Adrenal gland (tissue), 9 donors: ENCODE measurements at regions not wholly inside any gene's neighbourhood (a gene's known extent, or its start where the extent isn't known, plus 50 kb on each side); places are given as distances from the start of the nearest gene placed in this dataset.

Experiments
- DNase-seq, 7 donors: peaks; one replicate each; pipeline ENCODE4 v3.0.0-alpha.2; 2019 to 2020
- H3K27ac ChIP-seq, 5 donors: fragments of 200-600 bp; sonication (generic) in 4 of 5; 1 replicate in 3 of 5; 2 replicates in 2 of 5; pipeline versions ENCODE4 v1.5.1 to v1.8.0; 2016 to 2020; ENCODE audit warnings: mild to moderate bottlenecking in 1 of 5
- H3K27me3 ChIP-seq: fragments of 200-600 bp; 2 replicates; pipeline ENCODE4 v1.8.0; 2021
- H3K36me3 ChIP-seq, 2 donors: fragments of 200-600 bp; replicated peaks in 1 of 2; 1 replicate in 1 of 2; 2 replicates in 1 of 2; pipeline versions ENCODE4 v1.5.1 to v1.8.0; 2018 to 2022
- H3K4me1 ChIP-seq, 2 donors: fragments of 200-600 bp; replicated peaks in 1 of 2; 1 replicate in 1 of 2; 2 replicates in 1 of 2; pipeline versions ENCODE4 v1.5.1 to v1.8.0; 2018 to 2021
- H3K4me3 ChIP-seq, 4 donors: fragments of 200-600 bp; sonication (generic) in 3 of 4; one replicate each; pipeline ENCODE4 v1.5.1; 2016 to 2018
- H3K9me3 ChIP-seq, 3 donors: fragments of 200-600 bp; sonication (generic) in 1 of 3; replicated peaks in 1 of 3; 1 replicate in 2 of 3; 2 replicates in 1 of 3; pipeline versions ENCODE4 v1.5.1 to v1.8.0; 2016 to 2021
- POLR2A ChIP-seq, 2 donors: fragments of 450-650 bp; IDR thresholded peaks; one replicate each; pipeline ENCODE4 v1.6.1; 2017; ENCODE audit warnings: antibody characterized with exemption in 2 of 2, mild to moderate bottlenecking in 2 of 2, moderate library complexity in 1 of 2
- WGBS, 4 donors: extraction: QIAGEN DNeasy Blood & Tissue Kit in 2 of 4; methylation state at CpG; one replicate each; pipeline versions ENCODE4 v1.1.5 to v1.1.7; 2013 to 2017; 5-methylcytosine and 5-hydroxymethylcytosine counted together
- intact Hi-C, 2 donors: fragments of 100-400 bp; cut with DNase I; formaldehyde crosslinking; loops; one replicate each; pipeline versions ENCODE4 v1.14.1 to v1.15.0; 2022 to 2023
- TF ChIP-seq, protein P1 (sequence below), 6 experiments: fragments of 450-650 bp in 4 of 6; fragments of 200-600 bp in 2 of 6; sonication (generic) in 1 of 6; IDR thresholded peaks; 1 replicate in 5 of 6; 2 replicates in 1 of 6; pipeline versions ENCODE4 v1.5.1 to v1.8.0; 2016 to 2021; ENCODE audit warnings: antibody characterized with exemption in 6 of 6, mild to moderate bottlenecking in 2 of 6, moderate library complexity in 1 of 6
- donor health status: healthy with polysubstance abuse.
- donor health status: Bipolar disorder and iron deficiency.
- donor health status: DM: yes; HTN: yes; CAD: no.
- donor health status: DM: no; HTN: no; CAD: no.
- donor health status: DM: no; HTN: no; CAD: no.

DNA sequence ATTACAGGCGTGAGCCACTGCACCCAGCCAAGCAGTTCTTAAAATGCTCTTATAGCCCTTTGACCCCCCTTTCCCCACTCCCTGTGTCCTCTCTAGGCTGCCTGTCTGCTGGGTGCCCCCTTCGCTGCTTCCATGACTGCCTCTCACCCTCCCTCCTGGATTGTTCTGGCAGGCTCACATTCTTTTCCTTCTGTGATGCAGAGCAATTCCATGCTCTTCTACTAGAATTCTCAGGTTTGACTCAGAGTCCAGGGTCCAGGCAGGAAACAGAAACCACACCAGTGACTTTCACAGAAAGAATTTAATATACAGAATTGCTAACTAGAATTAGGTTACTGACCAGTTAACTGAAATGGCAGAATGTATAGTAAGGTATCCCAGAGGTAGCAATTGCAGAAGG, 244.8 kb downstream of the BAMBI start:
- 83 to 95% (median 93%) methylated on average over 2 of the region's 2 CpGs for WGBS, 4 donors
- intact Hi-C loops, result no loop called here
- no peak for DNase-seq
- no peak overlapping the region for H3K27ac ChIP-seq
- H3K9me3 ChIP-seq, result no peaks in the 10 kb centered on the region
- no peaks in the 10 kb centered on the region for H3K36me3 ChIP-seq
- no peaks in the 10 kb centered on the region for H3K27me3 ChIP-seq
- TF ChIP-seq, protein P1, sequence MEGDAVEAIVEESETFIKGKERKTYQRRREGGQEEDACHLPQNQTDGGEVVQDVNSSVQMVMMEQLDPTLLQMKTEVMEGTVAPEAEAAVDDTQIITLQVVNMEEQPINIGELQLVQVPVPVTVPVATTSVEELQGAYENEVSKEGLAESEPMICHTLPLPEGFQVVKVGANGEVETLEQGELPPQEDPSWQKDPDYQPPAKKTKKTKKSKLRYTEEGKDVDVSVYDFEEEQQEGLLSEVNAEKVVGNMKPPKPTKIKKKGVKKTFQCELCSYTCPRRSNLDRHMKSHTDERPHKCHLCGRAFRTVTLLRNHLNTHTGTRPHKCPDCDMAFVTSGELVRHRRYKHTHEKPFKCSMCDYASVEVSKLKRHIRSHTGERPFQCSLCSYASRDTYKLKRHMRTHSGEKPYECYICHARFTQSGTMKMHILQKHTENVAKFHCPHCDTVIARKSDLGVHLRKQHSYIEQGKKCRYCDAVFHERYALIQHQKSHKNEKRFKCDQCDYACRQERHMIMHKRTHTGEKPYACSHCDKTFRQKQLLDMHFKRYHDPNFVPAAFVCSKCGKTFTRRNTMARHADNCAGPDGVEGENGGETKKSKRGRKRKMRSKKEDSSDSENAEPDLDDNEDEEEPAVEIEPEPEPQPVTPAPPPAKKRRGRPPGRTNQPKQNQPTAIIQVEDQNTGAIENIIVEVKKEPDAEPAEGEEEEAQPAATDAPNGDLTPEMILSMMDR (IDR thresholded peaks at IDR 0.05), result no peak
- TF ChIP-seq POLR2A (IDR thresholded peaks at IDR 0.05), result no peak
- H3K4me1 ChIP-seq, result no peaks in the 10 kb centered on the region
- no peak overlapping the region for H3K4me3 ChIP-seq

DNA sequence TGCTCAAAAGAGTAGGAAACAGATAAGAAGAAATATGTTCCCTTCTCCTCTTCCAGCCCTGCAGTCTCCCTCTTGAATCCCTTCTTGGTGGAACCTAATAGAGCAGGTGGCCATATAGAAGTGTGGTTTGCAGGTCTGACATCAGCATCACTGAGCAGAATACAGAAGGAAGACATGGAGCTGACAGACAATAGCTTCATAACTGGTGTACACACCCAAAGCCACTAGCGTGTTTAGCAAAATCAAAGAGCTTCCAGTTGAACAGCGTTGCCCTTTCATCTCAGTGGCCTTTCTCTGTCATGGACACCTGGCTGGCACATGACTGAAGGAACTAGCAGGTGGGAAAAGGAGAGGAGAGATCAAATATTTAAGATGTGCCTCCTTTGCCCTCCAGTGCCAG, 245.5 kb downstream of the BAMBI start:
- H3K36me3 ChIP-seq, result no peaks in the 10 kb centered on the region
- intact Hi-C loops, result no loop called here
- DNase-seq, result no peak
- H3K27ac ChIP-seq, result no peak overlapping the region
- WGBS, 4 donors, result 89 to 100% (median 94%) methylated on average over 2 of the region's 2 CpGs
- H3K9me3 ChIP-seq, result no peaks in the 10 kb centered on the region
- TF ChIP-seq, protein P1 (IDR thresholded peaks at IDR 0.05), result no peak
- no peak for TF ChIP-seq POLR2A (IDR thresholded peaks at IDR 0.05)
- no peak overlapping the region for H3K4me3 ChIP-seq
- no peaks in the 10 kb centered on the region for H3K4me1 ChIP-seq
- H3K27me3 ChIP-seq, result no peaks in the 10 kb centered on the region

DNA sequence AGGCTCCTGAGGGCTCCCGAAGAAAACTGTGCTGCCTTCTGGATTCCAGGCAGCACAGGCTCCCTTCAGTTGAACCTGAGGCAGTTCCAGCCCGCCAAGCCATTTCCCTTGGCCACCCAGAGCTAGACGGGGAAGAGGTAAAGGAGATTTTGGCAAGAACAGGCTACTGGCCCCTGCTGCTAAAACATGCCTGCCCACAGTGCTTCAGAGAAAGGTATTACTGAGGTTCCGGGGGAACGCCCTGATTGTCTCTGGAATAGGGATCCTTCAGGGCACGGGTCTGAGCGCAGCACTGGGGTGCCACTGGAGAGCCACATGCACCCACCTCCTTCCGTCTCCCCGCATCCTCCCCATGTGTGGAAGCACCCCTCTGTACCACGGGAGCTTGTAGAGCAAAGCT, 247.4 kb downstream of the BAMBI start:
- WGBS, 4 donors, result 79 to 84% (median 81%) methylated on average over 3 to 10 of the region's 10 CpGs
- Histone ChIP-seq H3K4me3 (no peak overlapping the region), H3K27me3 (no peaks in the 10 kb centered on the region), H3K36me3 (no peaks in the 10 kb centered on the region), H3K27ac (no peak overlapping the region), H3K4me1 (no peaks in the 10 kb centered on the region), H3K9me3 (no peaks in the 10 kb centered on the region)
- no peak for DNase-seq
- intact Hi-C loops, result no loop called here
- TF ChIP-seq POLR2A (IDR thresholded peaks at IDR 0.05), result no peak

DNA sequence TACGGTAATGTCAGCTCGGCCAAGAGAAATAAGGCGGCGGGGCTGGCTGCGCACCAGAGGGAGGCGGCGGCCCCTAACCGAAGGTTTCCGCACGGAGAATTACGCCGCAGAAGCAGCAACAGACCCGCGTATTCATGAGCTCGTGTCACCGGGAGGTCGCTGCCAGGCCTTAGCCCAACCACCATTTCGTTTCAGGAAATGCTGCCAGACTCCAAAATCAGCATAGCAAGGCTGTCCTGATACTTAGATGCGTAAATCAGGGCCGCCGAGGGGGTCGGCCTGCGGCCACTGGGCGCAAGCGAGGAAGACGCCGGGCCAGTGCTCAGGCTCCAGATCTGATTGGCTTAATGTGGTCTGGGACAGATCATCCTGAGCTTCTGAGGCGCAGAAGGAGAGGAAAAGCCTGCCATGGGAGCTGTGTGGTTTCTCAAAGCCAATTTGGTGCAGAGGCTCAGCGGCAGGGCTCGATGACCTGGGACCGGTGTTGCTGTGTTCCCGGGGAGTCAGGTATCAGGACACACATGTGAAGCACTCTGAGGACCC, 247.9 kb downstream of the BAMBI start:
- TF ChIP-seq, protein P1 (IDR thresholded peaks at IDR 0.05), result no peak
- DNase-seq, result no peak
- no peaks in the 10 kb centered on the region for H3K27me3 ChIP-seq
- no peaks in the 10 kb centered on the region for H3K36me3 ChIP-seq
- intact Hi-C loops, result no loop called here
- no peak overlapping the region for H3K27ac ChIP-seq
- H3K4me1 ChIP-seq, result no peaks in the 10 kb centered on the region
- no peak overlapping the region for H3K4me3 ChIP-seq
- H3K9me3 ChIP-seq, result no peaks in the 10 kb centered on the region
- WGBS, 4 donors, result 56 to 81% (median 59%) methylated on average over 17 to 32 of the region's 32 CpGs

DNA sequence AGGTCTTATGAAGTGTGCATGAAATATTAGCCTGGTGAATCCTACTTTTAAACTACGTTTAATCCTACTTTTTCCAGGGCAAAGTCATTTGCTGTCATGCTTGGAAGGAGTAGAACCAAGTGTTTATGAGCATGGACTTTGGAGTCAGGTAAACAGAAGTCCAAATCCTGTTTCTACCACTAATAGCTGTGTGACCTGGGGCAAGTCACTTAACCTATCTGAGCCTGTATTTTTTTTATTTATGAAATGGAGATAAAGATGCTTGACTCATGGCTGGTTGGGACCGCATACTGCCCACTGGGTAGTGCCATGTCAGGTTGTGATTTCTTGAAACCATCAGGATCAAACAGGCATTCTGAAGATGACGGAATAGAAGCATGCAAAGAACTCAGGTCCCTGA, 249.6 kb downstream of the BAMBI start:
- 84 to 89% (median 88%) methylated on average over 3 of the region's 3 CpGs for WGBS, 4 donors

More for the DNA sequence above, 249.6 kb downstream of the BAMBI start:
- no peaks in the 10 kb centered on the region for H3K9me3 ChIP-seq
- no peak for DNase-seq
- intact Hi-C loops, result no loop called here
- H3K27me3 ChIP-seq, result no peaks in the 10 kb centered on the region
- H3K27ac ChIP-seq, result no peak overlapping the region
- H3K4me3 ChIP-seq, result no peak overlapping the region
- H3K36me3 ChIP-seq, result no peaks in the 10 kb centered on the region
- H3K4me1 ChIP-seq, result no peaks in the 10 kb centered on the region
- no peak for TF ChIP-seq POLR2A (IDR thresholded peaks at IDR 0.05)
- TF ChIP-seq, protein P1 (IDR thresholded peaks at IDR 0.05), result no peak
